GM12892 (cell line): ENCODE measurements at regions not wholly inside any gene's neighbourhood (a gene's known extent, or its start where the extent isn't known, plus 50 kb on each side); places are given as distances from the start of the nearest gene placed in this dataset.

ENCODE experiments used
- POLR2A ChIP-seq: IDR thresholded peaks from 2 replicates; pipeline ENCODE4 v1.6.1; 2011; ENCODE audit warnings: low read depth, low read length, control low read depth
- POLR2AphosphoS5 ChIP-seq: IDR thresholded peaks from 2 replicates; pipeline ENCODE4 v1.6.1; 2011; ENCODE audit warnings: low read depth, low read length, control low read depth
- TAF1 ChIP-seq: IDR thresholded peaks from 2 replicates; pipeline ENCODE4 v1.6.1; 2011; ENCODE audit warnings: low read depth, mild to moderate bottlenecking, control low read depth, low read length, borderline replicate concordance

- TF ChIP-seq POLR2A (no peak), POLR2AphosphoS5 (no peak), TAF1 (no peak)
These were observed 89.3 kb upstream of the CYLC1 start for GRCh38 chrX:83771664-83772063.
